Duodenal mucosa (tissue), 2 donors: ENCODE measurements at regions not wholly inside any gene's neighbourhood (a gene's known extent, or its start where the extent isn't known, plus 50 kb on each side); places are given as distances from the start of the nearest gene placed in this dataset.

Experiments
- H3K27ac ChIP-seq: one replicate; pipeline ENCODE4 v1.7.0; 2013; ENCODE audit warnings: low read depth, low read length
- H3K27me3 ChIP-seq, 2 donors: one replicate each; pipeline ENCODE4 v1.7.0; 2013; ENCODE audit warnings: low read length in 2 of 2, control low read depth in 1 of 2; ENCODE audit not compliant: insufficient read depth in 2 of 2, control insufficient read depth in 1 of 2
- H3K36me3 ChIP-seq, 2 donors: one replicate each; pipeline ENCODE4 v1.7.0; 2013; ENCODE audit warnings: low read length in 2 of 2, control low read depth in 1 of 2; ENCODE audit not compliant: insufficient read depth in 2 of 2, control insufficient read depth in 1 of 2
- H3K4me1 ChIP-seq, 2 donors: one replicate each; pipeline ENCODE4 v1.7.0; 2013; ENCODE audit warnings: low read length in 2 of 2, control low read depth in 1 of 2; ENCODE audit not compliant: insufficient read depth in 2 of 2, control insufficient read depth in 1 of 2
- H3K4me3 ChIP-seq, 2 donors: one replicate each; pipeline ENCODE4 v1.7.0; 2013; ENCODE audit warnings: low read length in 2 of 2, low read depth in 1 of 2
- H3K9ac ChIP-seq, 2 donors: one replicate each; pipeline ENCODE4 v1.7.0; 2013; ENCODE audit warnings: low read length in 2 of 2, low read depth in 1 of 2
- H3K9me3 ChIP-seq, 2 donors: one replicate each; pipeline ENCODE4 v1.7.0; 2013; ENCODE audit warnings: low read length in 2 of 2, control low read depth in 1 of 2; ENCODE audit not compliant: control insufficient read depth in 1 of 2

DNA sequence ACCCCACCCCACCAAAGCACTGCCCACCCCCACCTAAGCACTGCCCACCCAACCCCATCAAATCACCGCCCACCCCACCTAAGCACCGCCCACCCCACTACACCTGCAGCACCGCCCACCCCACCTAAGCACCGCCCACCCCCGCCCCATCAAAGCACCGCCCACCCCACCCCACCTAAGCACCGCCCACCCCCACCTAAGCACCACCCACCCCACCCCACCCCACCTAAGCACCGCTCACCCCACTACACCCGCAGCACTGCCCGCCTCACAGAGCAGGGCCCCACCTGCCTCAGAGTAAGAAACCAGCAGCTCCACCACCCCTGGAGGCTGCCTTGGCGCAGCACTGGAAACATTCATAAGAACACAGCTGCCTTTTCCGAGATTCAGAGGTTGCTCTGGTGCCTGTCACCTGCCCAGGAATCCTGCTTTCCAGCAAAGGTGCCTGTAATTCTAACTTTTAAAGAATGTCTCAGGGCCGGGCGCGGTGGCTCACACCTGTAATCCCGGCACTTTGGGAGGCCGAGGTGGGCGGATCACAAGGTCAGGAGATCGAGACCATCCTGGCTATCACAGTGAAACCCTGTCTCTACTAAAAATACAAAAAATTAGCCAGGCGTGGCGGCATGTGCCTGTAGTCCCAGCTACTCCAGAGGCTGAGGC, 148.2 kb downstream of the BMP7 start:
- no peaks in the 10 kb centered on the region for H3K27me3 ChIP-seq

More for the DNA sequence above, 148.2 kb downstream of the BMP7 start:
- H3K36me3 ChIP-seq = no peaks in the 10 kb centered on the region
- no peak overlapping the region for H3K27ac ChIP-seq
- H3K4me1 ChIP-seq = no peaks in the 10 kb centered on the region
- H3K4me3 ChIP-seq = no peak overlapping the region
- H3K9ac ChIP-seq = no peak overlapping the region
- no peaks in the 10 kb centered on the region for H3K9me3 ChIP-seq
